Liver (tissue), 7 donors: ENCODE measurements at regions not wholly inside any gene's neighbourhood (a gene's known extent, or its start where the extent isn't known, plus 50 kb on each side); places are given as distances from the start of the nearest gene placed in this dataset.

Experiments used
- DNase-seq: peaks from one replicate; pipeline ENCODE4 v3.0.0-alpha.2; 2017; ENCODE audit warnings: low spot score
- H3K27ac ChIP-seq, 2 donors: one replicate each; pipeline ENCODE4 v1.7.0; 2013; ENCODE audit warnings: inconsistent platforms in 2 of 2, low read length in 2 of 2, control low read depth in 1 of 2, low read depth in 1 of 2, mild to moderate bottlenecking in 1 of 2
- H3K27me3 ChIP-seq, 4 donors: one replicate each; pipeline versions ENCODE4 v1.6.1 to v1.7.0; 2013; ENCODE audit warnings: low read length in 3 of 4, inconsistent platforms in 1 of 4, mild to moderate bottlenecking in 1 of 4, moderate library complexity in 1 of 4; ENCODE audit not compliant: control insufficient read depth in 4 of 4, insufficient read depth in 4 of 4
- H3K36me3 ChIP-seq, 4 donors: one replicate each; pipeline versions ENCODE4 v1.6.1 to v1.7.0; 2013; ENCODE audit warnings: low read length in 3 of 4, mild to moderate bottlenecking in 3 of 4, low read depth in 1 of 4, moderate library complexity in 1 of 4; ENCODE audit not compliant: control insufficient read depth in 4 of 4, insufficient read depth in 3 of 4
- H3K4me1 ChIP-seq, 4 donors: one replicate each; pipeline versions ENCODE4 v1.6.1 to v1.7.0; 2013; ENCODE audit warnings: low read length in 3 of 4, mild to moderate bottlenecking in 3 of 4, moderate library complexity in 1 of 4; ENCODE audit not compliant: control insufficient read depth in 4 of 4, insufficient read depth in 4 of 4
- H3K4me3 ChIP-seq, 3 donors: one replicate each; pipeline versions ENCODE4 v1.6.1 to v1.7.0; 2013; ENCODE audit warnings: low read length in 3 of 3, control low read depth in 1 of 3, low read depth in 1 of 3, mild to moderate bottlenecking in 1 of 3
- H3K9ac ChIP-seq, 2 donors: one replicate each; pipeline ENCODE4 v1.7.0; 2013; ENCODE audit warnings: low read length in 2 of 2, mild to moderate bottlenecking in 2 of 2, moderate library complexity in 2 of 2, control low read depth in 1 of 2, low read depth in 1 of 2
- H3K9me3 ChIP-seq, 4 donors: one replicate each; pipeline versions ENCODE4 v1.6.1 to v1.7.0; 2013; ENCODE audit warnings: low read length in 3 of 4; ENCODE audit not compliant: control insufficient read depth in 4 of 4
- EGR1 ChIP-seq, 2 donors: IDR thresholded peaks; 2 replicates each; pipeline ENCODE4 v1.6.1; 2016 to 2018; ENCODE audit warnings: antibody characterized with exemption in 2 of 2, low read depth in 2 of 2
- FOXA1 ChIP-seq: IDR thresholded peaks from 2 replicates; pipeline ENCODE4 v1.6.1; 2016; ENCODE audit warnings: antibody characterized with exemption
- GABPA ChIP-seq, 2 donors: IDR thresholded peaks in 1 of 2; conservative IDR thresholded peaks in 1 of 2; 2 replicates each; pipeline ENCODE4 v1.6.1; 2016; ENCODE audit warnings: antibody characterized with exemption in 2 of 2, mild to moderate bottlenecking in 1 of 2, moderate library complexity in 1 of 2
- HNF4A ChIP-seq, 2 donors: conservative IDR thresholded peaks; 2 replicates each; pipeline ENCODE4 v1.6.1; 2016; ENCODE audit warnings: antibody characterized with exemption in 2 of 2, mild to moderate bottlenecking in 2 of 2
- HNF4G ChIP-seq: IDR thresholded peaks from 2 replicates; pipeline ENCODE4 v1.6.1; 2016; ENCODE audit warnings: antibody characterized with exemption
- JUND ChIP-seq, 2 donors: IDR thresholded peaks; 2 replicates each; pipeline ENCODE4 v1.6.1; 2016; ENCODE audit warnings: antibody characterized with exemption in 2 of 2
- RAD21 ChIP-seq, 2 donors: IDR thresholded peaks; 2 replicates each; pipeline ENCODE4 v1.6.1; 2016; ENCODE audit warnings: antibody characterized with exemption in 2 of 2, mild to moderate bottlenecking in 2 of 2
- RXRA ChIP-seq, 2 donors: IDR thresholded peaks; 2 replicates each; pipeline ENCODE4 v1.6.1; 2017 to 2018; ENCODE audit warnings: antibody characterized with exemption in 2 of 2, mild to moderate bottlenecking in 1 of 2
- SP1 ChIP-seq: IDR thresholded peaks from 2 replicates; pipeline ENCODE4 v1.6.1; 2018; ENCODE audit warnings: antibody characterized with exemption, mild to moderate bottlenecking
- WGBS: extraction: QIAGEN DNeasy Blood & Tissue Kit; methylation state at CpG from one replicate; pipeline ENCODE4 v1.1.7; 2013; 5-methylcytosine and 5-hydroxymethylcytosine counted together
- TF ChIP-seq, protein P1 (sequence below): IDR thresholded peaks from 2 replicates; pipeline ENCODE4 v1.6.1; 2016; ENCODE audit warnings: antibody characterized with exemption, mild to moderate bottlenecking
- TF ChIP-seq, protein P2 (sequence below): IDR thresholded peaks from 2 replicates; pipeline ENCODE4 v1.6.1; 2016; ENCODE audit warnings: antibody characterized with exemption
- TF ChIP-seq, protein P3 (sequence below): IDR thresholded peaks from 2 replicates; pipeline ENCODE4 v1.6.1; 2016; ENCODE audit warnings: antibody characterized with exemption
- donor health status: healthy.
- donor health status: healthy.
- donor health status: healthy.
- donor health status: healthy.

DNA sequence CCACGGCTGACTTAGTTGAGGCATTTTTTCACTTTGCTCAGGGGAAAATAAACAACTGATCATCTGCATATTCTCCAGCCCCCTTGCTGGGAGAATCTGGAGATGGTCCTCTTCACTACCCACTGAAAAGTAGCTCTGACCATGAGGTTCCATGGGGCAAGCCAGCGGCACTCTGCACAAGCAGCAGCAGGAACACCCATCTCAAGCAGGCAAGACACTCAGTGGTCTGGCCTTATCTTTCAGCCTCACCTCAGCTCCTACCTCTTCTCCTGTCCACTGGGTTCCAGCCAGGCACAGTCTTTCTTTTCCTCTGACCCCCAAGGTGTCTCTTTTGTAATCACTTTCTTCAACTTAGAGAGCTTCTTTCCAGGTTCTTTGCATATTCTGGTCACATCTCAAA, 280.8 kb upstream of the GRIA1 start:
- Histone ChIP-seq H3K27me3 (no peaks in the 10 kb centered on the region), H3K4me3 (no peak overlapping the region), H3K9ac (no peak overlapping the region), H3K4me1 (no peaks in the 10 kb centered on the region), H3K9me3 (no peaks in the 10 kb centered on the region), H3K36me3 (no peaks in the 10 kb centered on the region), H3K27ac (no peak overlapping the region)
- DNase-seq, result no peak
- TF ChIP-seq, protein P1, sequence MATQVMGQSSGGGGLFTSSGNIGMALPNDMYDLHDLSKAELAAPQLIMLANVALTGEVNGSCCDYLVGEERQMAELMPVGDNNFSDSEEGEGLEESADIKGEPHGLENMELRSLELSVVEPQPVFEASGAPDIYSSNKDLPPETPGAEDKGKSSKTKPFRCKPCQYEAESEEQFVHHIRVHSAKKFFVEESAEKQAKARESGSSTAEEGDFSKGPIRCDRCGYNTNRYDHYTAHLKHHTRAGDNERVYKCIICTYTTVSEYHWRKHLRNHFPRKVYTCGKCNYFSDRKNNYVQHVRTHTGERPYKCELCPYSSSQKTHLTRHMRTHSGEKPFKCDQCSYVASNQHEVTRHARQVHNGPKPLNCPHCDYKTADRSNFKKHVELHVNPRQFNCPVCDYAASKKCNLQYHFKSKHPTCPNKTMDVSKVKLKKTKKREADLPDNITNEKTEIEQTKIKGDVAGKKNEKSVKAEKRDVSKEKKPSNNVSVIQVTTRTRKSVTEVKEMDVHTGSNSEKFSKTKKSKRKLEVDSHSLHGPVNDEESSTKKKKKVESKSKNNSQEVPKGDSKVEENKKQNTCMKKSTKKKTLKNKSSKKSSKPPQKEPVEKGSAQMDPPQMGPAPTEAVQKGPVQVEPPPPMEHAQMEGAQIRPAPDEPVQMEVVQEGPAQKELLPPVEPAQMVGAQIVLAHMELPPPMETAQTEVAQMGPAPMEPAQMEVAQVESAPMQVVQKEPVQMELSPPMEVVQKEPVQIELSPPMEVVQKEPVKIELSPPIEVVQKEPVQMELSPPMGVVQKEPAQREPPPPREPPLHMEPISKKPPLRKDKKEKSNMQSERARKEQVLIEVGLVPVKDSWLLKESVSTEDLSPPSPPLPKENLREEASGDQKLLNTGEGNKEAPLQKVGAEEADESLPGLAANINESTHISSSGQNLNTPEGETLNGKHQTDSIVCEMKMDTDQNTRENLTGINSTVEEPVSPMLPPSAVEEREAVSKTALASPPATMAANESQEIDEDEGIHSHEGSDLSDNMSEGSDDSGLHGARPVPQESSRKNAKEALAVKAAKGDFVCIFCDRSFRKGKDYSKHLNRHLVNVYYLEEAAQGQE, result no peak
- TF ChIP-seq, protein P2, sequence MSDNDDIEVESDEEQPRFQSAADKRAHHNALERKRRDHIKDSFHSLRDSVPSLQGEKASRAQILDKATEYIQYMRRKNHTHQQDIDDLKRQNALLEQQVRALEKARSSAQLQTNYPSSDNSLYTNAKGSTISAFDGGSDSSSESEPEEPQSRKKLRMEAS, result no peak
- TF ChIP-seq HNF4G, result no peak
- TF ChIP-seq EGR1 (IDR thresholded peaks at IDR 0.05; ENCODE audit: low read depth in 2 of 2), result no peak
- TF ChIP-seq RXRA (IDR thresholded peaks at IDR 0.05), result no peak
- TF ChIP-seq, protein P3, sequence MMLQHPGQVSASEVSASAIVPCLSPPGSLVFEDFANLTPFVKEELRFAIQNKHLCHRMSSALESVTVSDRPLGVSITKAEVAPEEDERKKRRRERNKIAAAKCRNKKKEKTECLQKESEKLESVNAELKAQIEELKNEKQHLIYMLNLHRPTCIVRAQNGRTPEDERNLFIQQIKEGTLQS, result no peak
- no peak for TF ChIP-seq RAD21 (IDR thresholded peaks at IDR 0.05)
- TF ChIP-seq GABPA (IDR thresholded peaks at IDR 0.05 in 1 of 2, conservative IDR thresholded peaks at IDR 0.05 in 1 of 2), result no peak
- TF ChIP-seq FOXA1, result no peak
- WGBS, result 71% methylated on average over 2 of the region's 2 CpGs

DNA sequence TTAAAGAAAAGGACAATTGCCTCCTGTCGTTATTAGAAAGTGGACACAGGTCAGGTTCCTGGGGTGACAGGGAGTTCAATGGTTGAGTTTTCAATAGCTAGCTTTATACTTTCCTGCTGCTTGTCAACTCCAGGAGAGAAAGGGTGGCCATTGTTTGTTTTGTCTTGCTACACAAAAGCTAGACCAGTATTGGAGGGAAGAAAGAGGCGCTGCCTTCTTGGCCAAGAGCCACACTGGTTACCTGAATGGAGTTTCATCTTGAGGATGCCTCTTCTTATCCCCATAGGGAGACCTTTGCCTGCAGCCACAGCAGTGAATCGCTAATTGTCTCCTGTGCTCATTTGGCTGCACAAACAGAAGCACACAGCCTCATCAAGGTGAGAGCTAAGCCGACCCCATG, 279.4 kb upstream of the GRIA1 start:
- no peaks in the 10 kb centered on the region for H3K36me3 ChIP-seq
- 44% methylated on average over 4 of the region's 4 CpGs for WGBS
- no peak for DNase-seq
- TF ChIP-seq, protein P3, result no peak
- TF ChIP-seq SP1, result no peak
- TF ChIP-seq JUND (IDR thresholded peaks at IDR 0.05), result no peak
- no peak for TF ChIP-seq RAD21 (IDR thresholded peaks at IDR 0.05)
- no peak for TF ChIP-seq HNF4A (conservative IDR thresholded peaks at IDR 0.05)
- TF ChIP-seq FOXA1, result no peak
- TF ChIP-seq EGR1 (IDR thresholded peaks at IDR 0.05; ENCODE audit: low read depth in 2 of 2), result no peak
- TF ChIP-seq HNF4G, result no peak
- TF ChIP-seq, protein P1, result no peak
- TF ChIP-seq, protein P2, result no peak
- no peak for TF ChIP-seq RXRA (IDR thresholded peaks at IDR 0.05)
- no peak for TF ChIP-seq GABPA (IDR thresholded peaks at IDR 0.05 in 1 of 2, conservative IDR thresholded peaks at IDR 0.05 in 1 of 2)
- no peak overlapping the region for H3K27ac ChIP-seq
- H3K27me3 ChIP-seq, result no peaks in the 10 kb centered on the region
- no peaks in the 10 kb centered on the region for H3K9me3 ChIP-seq
- no peak overlapping the region for H3K4me3 ChIP-seq
- H3K4me1 ChIP-seq, result no peaks in the 10 kb centered on the region
- H3K9ac ChIP-seq, result no peak overlapping the region
